Smooth muscle cell of the brain vasculature (primary cell): ENCODE measurements at regions not wholly inside any gene's neighbourhood (a gene's known extent, or its start where the extent isn't known, plus 50 kb on each side); places are given as distances from the start of the nearest gene placed in this dataset.
A peak's percentile ranks its signal among the peaks of the same experiment; 100 is the strongest.
"Not testable (repeated sequence)": the region's sequence is repeated elsewhere in the genome, so short reads cannot be mapped to it uniquely, and the experiment has no call there.

Experiments
- DNase-seq: peaks from one replicate; pipeline ENCODE4 v3.0.0-alpha.2; 2012; ENCODE audit warnings: low read depth, low spot score

DNA sequence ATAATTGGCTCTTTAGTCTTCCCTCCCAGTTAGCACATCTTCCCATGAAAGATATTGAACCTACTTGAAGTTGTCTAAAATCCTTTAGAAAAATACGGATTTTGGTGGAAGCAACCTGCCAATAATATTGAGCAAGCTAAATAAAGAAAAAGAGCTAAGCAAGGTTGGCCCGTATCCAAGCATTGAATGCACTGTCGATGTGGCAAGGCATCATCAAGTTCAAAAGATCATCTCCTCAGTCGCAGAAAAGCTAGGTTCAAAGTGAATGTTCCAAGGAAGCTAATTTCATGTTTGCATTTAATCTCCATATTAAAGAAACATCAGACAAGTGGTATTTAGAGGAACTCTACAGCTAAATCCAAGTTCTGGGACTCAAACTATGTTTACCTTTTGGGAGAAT is 206.0 kb downstream of the MTERF1 start:
- no peak for DNase-seq

- no peak for DNase-seq
These were observed 198.8 kb downstream of the MTERF1 start for GRCh38 chr7:91681718-91682117.

GRCh38 chr7:91683823-91684222 is 196.7 kb downstream of the MTERF1 start:
- DNase-seq: peak; percentile 12

GRCh38 chr7:91685544-91685943 is 195.0 kb downstream of the MTERF1 start:
- no peak for DNase-seq

DNA sequence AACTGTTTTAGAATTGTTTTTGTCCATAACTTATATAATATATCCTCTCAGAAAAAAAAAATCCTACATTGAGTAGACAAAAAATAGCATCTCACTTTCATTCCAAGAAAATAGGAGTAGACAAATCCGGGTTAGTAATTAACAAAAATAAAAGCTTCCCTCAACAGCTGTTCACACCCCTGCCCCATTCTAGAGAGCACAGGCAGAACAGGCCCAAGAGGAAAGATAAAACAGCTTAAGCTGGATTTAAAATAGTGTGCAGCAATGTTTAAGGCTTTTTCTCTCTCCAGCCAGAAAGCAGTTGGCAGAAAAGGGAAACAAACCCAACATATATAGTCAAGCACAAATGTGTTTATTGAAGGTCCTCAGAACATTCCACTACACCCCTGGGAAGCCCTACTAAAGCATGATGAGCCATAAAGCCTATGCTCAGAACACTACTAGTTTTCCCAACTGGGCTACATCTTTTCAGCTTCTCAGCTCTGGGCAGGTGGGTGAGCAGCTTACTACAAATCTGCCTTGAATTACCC is 189.9 kb downstream of the MTERF1 start:
- no peak for DNase-seq

GRCh38 chr7:91691865-91692264 is 188.6 kb downstream of the MTERF1 start:
- DNase-seq: no peak

DNA sequence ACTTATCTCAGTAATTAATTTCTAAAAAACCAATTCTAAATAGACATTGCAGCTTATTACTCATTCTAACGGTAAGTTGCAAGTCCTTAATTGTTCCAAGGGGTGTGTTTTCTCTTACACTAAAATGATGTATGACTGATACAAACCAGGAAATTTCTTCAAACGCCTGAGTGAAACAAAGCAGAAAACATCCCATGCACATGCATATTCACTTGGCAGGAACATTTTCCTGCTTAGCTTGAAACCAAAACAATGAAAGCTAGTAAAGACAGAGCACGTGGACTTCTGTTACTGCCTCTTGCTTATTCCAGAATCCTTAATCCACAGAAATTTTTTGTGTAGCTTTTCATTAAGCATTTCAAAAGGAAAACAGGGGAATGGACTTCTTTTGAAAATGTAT is 187.7 kb downstream of the MTERF1 start:
- no peak for DNase-seq

DNA sequence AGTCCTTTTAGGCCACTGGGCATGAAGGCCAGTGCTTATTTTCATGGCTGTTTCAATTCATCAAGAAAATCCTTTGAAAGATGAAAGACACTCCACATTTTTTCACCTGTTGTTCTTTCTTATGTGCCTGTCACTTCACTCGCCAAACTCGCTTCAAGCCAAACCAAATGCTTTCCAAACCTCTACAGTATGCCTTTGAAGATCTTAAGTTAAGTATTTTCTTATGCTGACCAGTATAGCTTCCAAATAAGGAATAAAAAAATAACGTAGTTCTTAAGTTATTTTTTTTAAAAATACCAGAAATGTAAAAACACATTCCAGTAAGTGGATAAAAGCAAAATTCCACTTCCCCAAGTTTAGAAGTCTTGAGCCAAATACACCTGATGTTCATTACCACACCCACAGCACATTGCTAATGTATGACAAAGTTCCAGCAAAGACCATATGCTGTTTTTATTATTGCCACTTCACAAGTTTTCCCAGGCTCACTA is 186.1 kb downstream of the MTERF1 start:
- DNase-seq: no peak

DNA sequence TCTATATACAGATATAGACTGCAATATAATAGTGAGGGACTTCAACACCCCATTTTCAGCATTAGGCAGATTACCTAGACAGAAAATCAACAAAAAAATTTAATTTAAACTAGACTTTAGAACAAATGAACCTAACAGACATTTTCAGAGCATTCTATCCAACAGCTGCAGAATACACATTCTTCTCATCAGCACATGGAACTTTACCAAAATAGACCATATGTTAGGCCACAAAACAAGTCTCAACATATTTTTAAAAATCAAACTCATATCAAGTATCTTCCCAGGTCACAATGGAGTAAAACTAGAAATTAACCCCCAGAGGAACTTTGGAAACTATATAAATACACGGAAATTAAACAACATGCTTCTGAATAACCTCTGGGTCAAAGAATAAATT is 169.6 kb downstream of the MTERF1 start:
- no peak for DNase-seq

- DNase-seq: no peak
These were observed 166.8 kb downstream of the MTERF1 start for GRCh38 chr7:91713669-91714068.

DNA sequence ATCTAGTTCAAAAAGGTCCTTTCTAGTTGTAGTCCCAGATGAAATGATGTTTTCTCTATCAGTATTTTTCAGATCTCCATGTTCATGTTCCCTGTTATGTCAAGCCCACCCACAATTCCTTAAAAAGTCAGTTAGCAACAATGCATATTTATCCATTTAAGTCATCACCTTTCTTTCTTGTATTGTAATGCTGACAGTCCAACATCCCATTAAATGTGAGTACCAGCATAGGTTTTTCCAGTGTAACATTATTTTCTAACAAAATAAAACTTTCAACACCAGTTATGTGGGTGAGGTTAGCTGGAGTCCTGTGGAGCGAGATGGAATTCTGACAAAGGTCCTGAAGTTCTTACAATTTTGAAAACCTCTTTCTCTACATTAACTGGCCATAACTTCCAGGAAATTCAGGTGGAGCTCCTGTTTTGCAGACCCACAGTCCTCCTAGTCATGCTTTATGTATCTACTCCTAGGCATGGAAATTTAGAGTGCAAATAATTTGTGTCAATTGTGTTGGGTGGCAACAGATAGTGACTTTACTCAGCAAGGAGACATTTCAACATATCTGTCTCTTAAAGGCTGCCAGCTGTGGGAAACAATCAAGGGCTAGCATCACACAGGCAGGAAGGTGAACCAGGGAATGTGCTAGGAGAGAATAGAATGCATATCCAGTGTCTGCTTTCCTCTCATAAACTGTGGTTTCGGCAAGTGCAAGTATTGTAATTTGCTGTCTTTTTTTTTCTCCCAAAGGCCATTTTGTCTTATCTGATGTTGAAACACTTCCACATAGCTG is 162.6 kb downstream of the MTERF1 start:
- DNase-seq: no peak

DNA sequence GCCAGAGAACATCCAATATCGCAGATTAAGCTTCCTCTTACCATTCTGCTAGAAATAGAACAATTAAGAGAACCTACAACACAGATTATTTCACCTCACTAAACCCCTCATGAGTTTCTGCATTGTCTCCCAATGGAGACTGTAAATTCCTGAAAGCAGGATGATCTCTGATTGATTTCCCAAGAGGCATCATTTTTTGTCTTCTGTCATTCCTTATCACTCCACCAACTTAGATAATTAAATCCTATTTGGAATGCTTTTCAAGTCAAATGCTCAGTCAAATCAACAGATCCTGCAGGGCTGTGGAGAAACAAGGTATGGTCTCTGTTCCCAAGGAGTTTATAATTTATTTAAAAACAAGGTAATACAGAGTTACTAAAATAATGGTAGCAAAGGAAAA is 161.5 kb downstream of the MTERF1 start:
- DNase-seq: no peak

DNA sequence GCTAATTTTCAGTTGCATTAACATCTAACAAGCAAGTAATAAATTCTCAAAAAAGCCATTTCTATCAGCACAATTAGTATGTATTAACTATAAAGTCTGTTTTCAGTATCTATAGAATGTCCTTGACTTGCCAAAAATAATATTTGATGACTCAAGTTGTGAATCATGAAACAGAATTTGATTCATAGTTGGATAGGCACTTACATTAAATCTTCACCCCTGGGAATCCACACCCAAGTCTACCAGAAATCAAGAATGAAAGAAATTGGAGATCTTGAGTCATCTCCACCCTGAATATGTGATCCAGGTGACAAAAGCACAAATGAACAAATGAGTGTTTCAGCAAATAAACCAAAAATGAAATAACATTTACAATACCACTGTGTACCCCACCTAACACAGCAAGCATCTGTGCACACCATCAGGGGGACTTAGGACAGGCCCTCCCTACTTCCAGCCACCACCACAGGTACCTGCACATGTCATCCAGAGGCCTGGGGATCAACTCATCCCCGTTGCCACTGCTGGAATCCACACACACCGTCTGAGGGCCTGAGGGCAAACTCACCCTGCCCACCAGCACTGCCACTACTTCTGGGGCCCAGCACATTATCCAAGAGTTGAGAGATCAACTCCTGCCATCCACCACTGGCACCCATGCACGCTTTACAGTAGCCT is 160.1 kb downstream of the MTERF1 start:
- no peak for DNase-seq

- DNase-seq: no peak
These were observed 157.7 kb downstream of the MTERF1 start for GRCh38 chr7:91722831-91723230.

GRCh38 chr7:91729046-91729445 is 151.5 kb downstream of the MTERF1 start:
- DNase-seq: not testable (repeated sequence)

DNA sequence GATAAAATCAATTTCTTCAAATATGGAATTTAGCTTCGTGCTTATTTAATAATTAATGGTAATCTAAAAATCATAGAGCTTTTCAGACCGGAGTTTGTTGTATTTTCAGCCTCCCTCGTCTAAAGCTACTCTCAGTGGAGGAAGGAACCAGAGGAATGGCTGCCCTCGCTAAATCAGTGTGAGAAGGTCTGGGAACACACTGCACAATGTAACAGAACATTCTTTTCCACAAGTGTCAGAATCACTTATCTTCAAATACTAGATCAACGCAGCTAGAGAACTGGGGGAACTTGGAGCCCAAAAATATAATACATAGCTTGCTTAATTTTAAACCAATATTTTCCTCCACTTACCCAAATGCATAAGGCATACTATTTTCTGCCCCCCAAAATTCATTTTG is 148.5 kb downstream of the MTERF1 start:
- no peak for DNase-seq

- DNase-seq: no peak
These were observed 131.1 kb downstream of the MTERF1 start for GRCh38 chr7:91749418-91749817.

DNA sequence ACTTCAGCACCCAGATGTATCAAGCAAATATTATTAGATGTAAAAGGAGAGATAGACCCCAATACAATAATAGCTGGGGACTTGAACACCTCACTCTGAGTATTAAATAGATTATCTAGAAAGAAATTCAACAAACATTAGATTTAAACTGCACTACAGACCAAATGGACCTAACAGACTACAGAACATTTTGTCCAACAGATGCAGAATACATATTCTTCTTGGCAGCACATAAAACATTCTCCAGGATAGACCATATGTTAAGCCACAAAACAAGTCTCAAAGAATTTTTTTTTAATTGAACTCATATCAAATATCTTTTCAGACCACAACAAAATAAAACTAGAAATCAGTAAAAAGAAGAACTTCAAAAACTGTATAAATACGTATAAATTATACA is 130.4 kb downstream of the MTERF1 start:
- DNase-seq: no peak

GRCh38 chr7:91752102-91752501 is 128.4 kb downstream of the MTERF1 start:
- no peak for DNase-seq

DNA sequence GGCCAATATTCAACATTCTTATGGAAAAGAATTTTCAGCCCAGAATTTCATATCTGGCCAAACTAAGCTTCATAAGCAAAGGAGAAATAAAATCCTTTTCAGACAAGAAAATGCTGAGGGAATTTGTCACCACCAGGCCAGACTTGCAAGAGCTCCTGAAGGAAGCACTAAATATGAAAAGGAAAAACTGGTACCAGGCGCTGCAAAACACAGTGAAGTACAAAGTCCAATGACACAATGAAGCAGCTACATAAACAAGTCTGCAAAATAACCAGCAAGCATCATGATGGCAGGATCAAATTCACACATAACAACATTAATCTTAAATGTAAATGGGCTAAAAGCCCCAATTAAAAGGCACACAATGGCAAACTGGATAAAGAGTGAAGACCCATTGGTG is 126.2 kb downstream of the MTERF1 start:
- not testable (repeated sequence) for DNase-seq

DNA sequence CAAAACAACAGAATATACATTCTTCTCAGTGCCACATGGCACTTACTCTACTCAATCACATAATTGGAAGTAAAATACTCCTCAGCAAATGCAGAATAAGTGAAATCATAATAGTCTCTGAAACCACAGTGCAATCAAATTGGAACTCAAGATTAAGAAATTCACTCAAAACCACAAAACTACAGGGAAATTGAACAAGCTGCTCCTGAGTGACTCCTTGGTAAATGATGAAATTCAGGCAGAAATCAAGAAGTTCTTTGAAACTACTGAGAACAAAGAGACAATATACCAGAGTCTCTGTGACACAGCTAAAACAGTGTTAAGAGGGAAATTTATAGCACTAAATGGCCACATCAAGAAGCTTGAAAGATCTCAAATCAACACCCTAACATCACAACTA is 125.4 kb downstream of the MTERF1 start:
- DNase-seq: not testable (repeated sequence)

DNA sequence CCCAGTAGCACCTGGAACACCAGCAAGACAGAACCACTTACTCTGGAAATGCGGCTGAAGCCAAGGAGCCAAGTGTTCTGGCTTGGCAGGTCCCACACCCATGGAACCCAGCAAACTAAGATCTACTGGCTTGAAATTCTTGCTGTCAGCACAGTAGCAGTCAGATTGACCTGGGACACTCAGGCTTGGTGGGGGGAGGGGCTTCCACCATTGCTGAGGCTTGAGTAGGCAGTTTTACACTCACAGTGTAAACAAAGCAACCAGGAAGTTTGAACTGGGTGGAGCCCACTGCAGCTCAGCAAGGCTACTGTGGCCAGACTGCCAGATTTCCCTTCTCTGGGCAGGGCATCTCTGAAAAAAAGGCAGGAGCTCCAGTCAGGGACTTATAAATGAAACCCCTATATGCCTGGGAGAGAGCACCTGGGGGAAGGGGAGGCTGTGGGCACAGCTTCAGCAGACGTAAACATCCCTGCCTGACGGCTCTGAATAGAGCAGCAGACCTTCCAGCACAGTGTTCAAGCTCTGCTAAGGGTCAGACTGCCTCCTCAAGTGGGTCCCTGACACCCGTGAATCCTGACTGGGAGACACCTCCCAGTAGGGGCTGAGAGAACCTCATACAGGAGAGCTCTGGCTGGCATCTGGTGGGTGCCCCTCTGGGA is 121.2 kb downstream of the MTERF1 start:
- no peak for DNase-seq
